AG04449 (cell line): ENCODE measurements at regions not wholly inside any gene's neighbourhood (a gene's known extent, or its start where the extent isn't known, plus 50 kb on each side); places are given as distances from the start of the nearest gene placed in this dataset.

Experiments used
- CTCF ChIA-PET: fragments of 350-600 bp; formaldehyde crosslinking; extraction: SDS; loops from one replicate; lab custom pipeline; 2021; ENCODE audit warnings: antibody characterized with exemption; lab: Yijun Ruan, JAX
- POLR2A ChIA-PET: fragments of 400-600, 350-600 bp; formaldehyde crosslinking; extraction: SDS; loops from one replicate; lab custom pipeline; 2020; ENCODE audit warnings: antibody characterized with exemption, inconsistent platforms; lab: Yijun Ruan, JAX
- DNase-seq: peaks from one replicate; pipeline ENCODE4 v3.0.0-alpha.2; 2010; ENCODE audit warnings: low read depth, low spot score
- H3K4me3 ChIP-seq: 2 replicates; pipeline ENCODE4 v1.5.1; 2011; ENCODE audit warnings: low read depth, mild to moderate bottlenecking, control low read depth, low read length
- CTCF ChIP-seq: IDR thresholded peaks from one replicate; pipeline ENCODE4 v1.5.1; 2011; ENCODE audit warnings: mild to moderate bottlenecking, moderate library complexity, low read length, control low read depth, inconsistent platforms; ENCODE audit not compliant: insufficient read depth; ENCODE audit errors: missing control alignments

- no peak for DNase-seq
- CTCF ChIA-PET = no interaction called here
- POLR2A ChIA-PET = no interaction called here
- TF ChIP-seq CTCF = no peak
- no peak overlapping the region for H3K4me3 ChIP-seq
These were observed 280.7 kb upstream of the NR2F2 start for GRCh38 chr15:96049766-96050165.

- CTCF ChIA-PET = interaction anchor here (1.3 kb wide), 1 partner anchor 24 kb away, joined by 3 read pairs; no protein-coding TSS in a partner anchor
- POLR2A ChIA-PET = no interaction called here
- no peak for DNase-seq
These were observed 278.9 kb upstream of the NR2F2 start for GRCh38 chr15:96051598-96051997.

GRCh38 chr15:96052154-96052553 is 278.3 kb upstream of the NR2F2 start:
- ChIA-PET CTCF (interaction anchor here (1.3 kb wide), 1 partner anchor 23 kb away, joined by 3 read pairs; no protein-coding TSS in a partner anchor), POLR2A (no interaction called here)
- TF ChIP-seq CTCF = no peak
- H3K4me3 ChIP-seq = no peak overlapping the region
- no peak for DNase-seq

More at GRCh38 chr15:96051598-96051997, 278.9 kb upstream of the NR2F2 start:
- TF ChIP-seq CTCF = no peak
- H3K4me3 ChIP-seq = no peak overlapping the region

- no peak for TF ChIP-seq CTCF
- ChIA-PET CTCF (interaction anchor here (1.3 kb wide), 1 partner anchor 23 kb away, joined by 3 read pairs; no protein-coding TSS in a partner anchor), POLR2A (no interaction called here)
- no peak for DNase-seq
- H3K4me3 ChIP-seq = no peak overlapping the region
These were observed 277.9 kb upstream of the NR2F2 start for GRCh38 chr15:96052572-96053030.

- DNase-seq = no peak
- CTCF ChIA-PET = no interaction called here
- POLR2A ChIA-PET = no interaction called here
These were observed 277.3 kb upstream of the NR2F2 start for GRCh38 chr15:96053031-96053780.

More at GRCh38 chr15:96053031-96053780, 277.3 kb upstream of the NR2F2 start:
- no peak for TF ChIP-seq CTCF
- H3K4me3 ChIP-seq = no peak overlapping the region
